ENCODE measurements at regions not wholly inside any gene's neighbourhood (a gene's known extent, or its start where the extent isn't known, plus 50 kb on each side); places are given as distances from the start of the nearest gene placed in this dataset.
"Not testable (repeated sequence)": the region's sequence is repeated elsewhere in the genome, so short reads cannot be mapped to it uniquely, and the experiment has no call there.

DNA sequence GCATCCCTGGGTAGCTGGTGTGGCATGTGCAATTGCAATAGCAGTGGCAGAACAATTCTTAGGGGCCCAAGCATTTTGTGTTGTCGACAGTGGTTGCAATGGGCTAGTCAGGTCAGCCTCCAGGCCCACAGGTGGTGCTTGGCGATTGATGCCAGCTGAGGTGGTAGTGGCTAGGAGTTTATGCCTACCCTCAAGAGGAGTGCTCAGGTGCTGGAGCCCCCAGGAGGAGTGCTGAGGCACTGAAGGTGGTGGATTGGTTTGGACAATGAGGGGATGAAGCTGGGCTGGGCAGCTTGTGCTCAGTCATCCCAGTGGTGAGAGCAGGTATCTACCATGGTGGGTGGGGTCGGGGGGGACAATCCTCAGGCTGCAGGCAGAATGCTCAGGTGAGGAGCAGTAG is 877.9 kb upstream of the TMEFF2 start (continued):
- TF ChIP-seq ATF1 (CRISPR knock-in tag; IDR thresholded peaks at IDR 0.05) (no peak), AFF4 (CRISPR knock-in tag; IDR thresholded peaks at IDR 0.05) (no peak), HES4 (CRISPR knock-in tag; IDR thresholded peaks at IDR 0.05; ENCODE audit: borderline replicate concordance) (no peak), ZNF841 (CRISPR knock-in tag; IDR thresholded peaks at IDR 0.05; ENCODE audit: borderline replicate concordance) (no peak)
- TF ChIP-seq, protein P1, sequence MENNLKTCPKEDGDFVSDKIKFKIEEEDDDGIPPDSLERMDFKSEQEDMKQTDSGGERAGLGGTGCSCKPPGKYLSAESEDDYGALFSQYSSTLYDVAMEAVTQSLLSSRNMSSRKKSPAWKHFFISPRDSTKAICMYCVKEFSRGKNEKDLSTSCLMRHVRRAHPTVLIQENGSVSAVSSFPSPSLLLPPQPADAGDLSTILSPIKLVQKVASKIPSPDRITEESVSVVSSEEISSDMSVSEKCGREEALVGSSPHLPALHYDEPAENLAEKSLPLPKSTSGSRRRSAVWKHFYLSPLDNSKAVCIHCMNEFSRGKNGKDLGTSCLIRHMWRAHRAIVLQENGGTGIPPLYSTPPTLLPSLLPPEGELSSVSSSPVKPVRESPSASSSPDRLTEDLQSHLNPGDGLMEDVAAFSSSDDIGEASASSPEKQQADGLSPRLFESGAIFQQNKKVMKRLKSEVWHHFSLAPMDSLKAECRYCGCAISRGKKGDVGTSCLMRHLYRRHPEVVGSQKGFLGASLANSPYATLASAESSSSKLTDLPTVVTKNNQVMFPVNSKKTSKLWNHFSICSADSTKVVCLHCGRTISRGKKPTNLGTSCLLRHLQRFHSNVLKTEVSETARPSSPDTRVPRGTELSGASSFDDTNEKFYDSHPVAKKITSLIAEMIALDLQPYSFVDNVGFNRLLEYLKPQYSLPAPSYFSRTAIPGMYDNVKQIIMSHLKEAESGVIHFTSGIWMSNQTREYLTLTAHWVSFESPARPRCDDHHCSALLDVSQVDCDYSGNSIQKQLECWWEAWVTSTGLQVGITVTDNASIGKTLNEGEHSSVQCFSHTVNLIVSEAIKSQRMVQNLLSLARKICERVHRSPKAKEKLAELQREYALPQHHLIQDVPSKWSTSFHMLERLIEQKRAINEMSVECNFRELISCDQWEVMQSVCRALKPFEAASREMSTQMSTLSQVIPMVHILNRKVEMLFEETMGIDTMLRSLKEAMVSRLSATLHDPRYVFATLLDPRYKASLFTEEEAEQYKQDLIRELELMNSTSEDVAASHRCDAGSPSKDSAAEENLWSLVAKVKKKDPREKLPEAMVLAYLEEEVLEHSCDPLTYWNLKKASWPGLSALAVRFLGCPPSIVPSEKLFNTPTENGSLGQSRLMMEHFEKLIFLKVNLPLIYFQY (CRISPR knock-in tag; IDR thresholded peaks at IDR 0.05; ENCODE audit: borderline replicate concordance): no peak
- TF ChIP-seq, protein P2, sequence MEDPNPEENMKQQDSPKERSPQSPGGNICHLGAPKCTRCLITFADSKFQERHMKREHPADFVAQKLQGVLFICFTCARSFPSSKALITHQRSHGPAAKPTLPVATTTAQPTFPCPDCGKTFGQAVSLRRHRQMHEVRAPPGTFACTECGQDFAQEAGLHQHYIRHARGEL (CRISPR knock-in tag; IDR thresholded peaks at IDR 0.05): no peak

GRCh38 chr2:193025556-193025955 is 830.8 kb upstream of the TMEFF2 start:
- CTCF ChIA-PET (ENCODE audit: low intra/inter-chr PET ratio, low total read pairs); H3K36me3 ChIP-seq (replicated peaks in 1 of 2; ENCODE audit: control insufficient read depth in 1 of 2, insufficient read depth in 2 of 2, low read length in 2 of 2); H4K20me1 ChIP-seq (ENCODE audit: insufficient read depth, low read length); H3K4me1 ChIP-seq (ENCODE audit: insufficient read depth, low read length); H3K4me3 ChIP-seq (replicated peaks in 1 of 3; ENCODE audit: insufficient read depth in 1 of 3, low read depth in 2 of 3, low read length in 3 of 3); POLR2A ChIA-PET; H2AFZ ChIP-seq (ENCODE audit: low read length); H3K4me2 ChIP-seq (ENCODE audit: low read depth, low read length); H3K9ac ChIP-seq (ENCODE audit: insufficient read depth, low read depth, low read length); in situ Hi-C loops (cut with HindIII; ENCODE audit: extremely low pct_ligation_motif_present, low pct_unique_long_range_greater_than_20kb); ATAC-seq; H3K79me2 ChIP-seq (ENCODE audit: insufficient read depth, low read length); H3K27me3 ChIP-seq (ENCODE audit: control insufficient read depth in 1 of 2, insufficient read depth in 2 of 2, low read length in 2 of 2); H3K27ac ChIP-seq (ENCODE audit: extremely low read length, insufficient read depth, low read length); DNase-seq (ENCODE audit: low spot score); BruUV-seq (replicated peaks); FAIRE-seq; intact Hi-C loops (cut with micrococcal nuclease; ENCODE audit: unreplicated experiment): not testable (repeated sequence)
- 0 out of 2 replicates have a peak, but pooled peaks cover 12% of the 10 kb centered on the region for H3K9me3 ChIP-seq (ENCODE audit: low read length)
- WGBS (ENCODE audit: low lambda C conversion rate): 9% methylated on average over 3 of the region's 3 CpGs
